ENCODE measurements at regions not wholly inside any gene's neighbourhood (a gene's known extent, or its start where the extent isn't known, plus 50 kb on each side); places are given as distances from the start of the nearest gene placed in this dataset.

GRCh38 chr1:191290441-191290840 is 812.8 kb upstream of the BRINP3 start:
- TF ChIP-seq, protein P1, sequence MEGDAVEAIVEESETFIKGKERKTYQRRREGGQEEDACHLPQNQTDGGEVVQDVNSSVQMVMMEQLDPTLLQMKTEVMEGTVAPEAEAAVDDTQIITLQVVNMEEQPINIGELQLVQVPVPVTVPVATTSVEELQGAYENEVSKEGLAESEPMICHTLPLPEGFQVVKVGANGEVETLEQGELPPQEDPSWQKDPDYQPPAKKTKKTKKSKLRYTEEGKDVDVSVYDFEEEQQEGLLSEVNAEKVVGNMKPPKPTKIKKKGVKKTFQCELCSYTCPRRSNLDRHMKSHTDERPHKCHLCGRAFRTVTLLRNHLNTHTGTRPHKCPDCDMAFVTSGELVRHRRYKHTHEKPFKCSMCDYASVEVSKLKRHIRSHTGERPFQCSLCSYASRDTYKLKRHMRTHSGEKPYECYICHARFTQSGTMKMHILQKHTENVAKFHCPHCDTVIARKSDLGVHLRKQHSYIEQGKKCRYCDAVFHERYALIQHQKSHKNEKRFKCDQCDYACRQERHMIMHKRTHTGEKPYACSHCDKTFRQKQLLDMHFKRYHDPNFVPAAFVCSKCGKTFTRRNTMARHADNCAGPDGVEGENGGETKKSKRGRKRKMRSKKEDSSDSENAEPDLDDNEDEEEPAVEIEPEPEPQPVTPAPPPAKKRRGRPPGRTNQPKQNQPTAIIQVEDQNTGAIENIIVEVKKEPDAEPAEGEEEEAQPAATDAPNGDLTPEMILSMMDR (IDR thresholded peaks at IDR 0.05) = no peak
- TF ChIP-seq ZFX (IDR thresholded peaks at IDR 0.05; ENCODE audit: borderline replicate concordance) = no peak

Measured in 22Rv1 (cell line).